NK-92 treated with Interleukin-12 subunit alpha and Interleukin-12 subunit beta, amount 100 ng/mL, for 24 hours (cell line): ENCODE measurements at regions not wholly inside any gene's neighbourhood (a gene's known extent, or its start where the extent isn't known, plus 50 kb on each side); places are given as distances from the start of the nearest gene placed in this dataset.

ENCODE experiments used
- DNase-seq: peaks from one replicate; lab custom pipeline; 2025; lab: John Stamatoyannopoulos, UW

DNA sequence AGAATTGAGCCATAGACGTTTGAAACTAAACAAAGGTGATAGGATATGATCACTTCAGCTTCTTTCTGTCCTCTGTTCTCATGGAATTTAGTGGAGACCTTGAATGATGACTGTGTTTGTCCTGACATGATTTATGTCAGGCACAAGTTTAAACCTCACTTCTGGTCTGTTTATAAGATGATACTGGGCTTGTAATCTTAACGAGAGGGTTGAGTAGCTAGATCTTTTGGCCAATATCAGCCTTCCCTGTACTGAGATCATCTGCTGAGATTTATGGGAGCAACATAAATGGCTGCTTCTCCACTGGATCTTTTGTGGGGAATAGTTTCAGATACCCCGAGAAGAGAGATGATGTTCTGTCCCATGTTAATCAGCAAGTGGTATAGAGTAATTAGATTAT, 121.8 kb upstream of the OBI1 start:
- DNase-seq, result no peak

GRCh38 chr13:78779608-78780007, 120.7 kb upstream of the OBI1 start:
- DNase-seq, result no peak

DNA sequence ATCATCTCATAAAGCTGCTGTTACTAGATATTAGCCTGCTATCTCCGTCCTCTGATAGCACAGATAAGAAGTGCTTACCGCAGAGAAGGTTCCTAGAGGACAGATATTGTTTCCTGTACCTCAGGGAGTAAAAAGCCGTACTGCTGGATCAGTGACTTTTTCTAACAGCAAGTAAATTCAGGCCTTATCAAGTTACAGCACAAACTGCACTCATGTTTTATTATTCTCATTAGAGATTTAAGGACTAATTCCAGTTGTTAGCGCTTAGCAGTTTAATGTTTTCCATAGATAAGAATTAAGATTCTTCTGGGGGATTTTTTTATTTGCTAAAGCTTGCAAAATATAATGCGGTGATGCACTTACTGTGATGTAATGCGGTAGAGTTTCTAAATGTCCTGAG, 119.0 kb upstream of the OBI1 start:
- DNase-seq, result no peak

DNA sequence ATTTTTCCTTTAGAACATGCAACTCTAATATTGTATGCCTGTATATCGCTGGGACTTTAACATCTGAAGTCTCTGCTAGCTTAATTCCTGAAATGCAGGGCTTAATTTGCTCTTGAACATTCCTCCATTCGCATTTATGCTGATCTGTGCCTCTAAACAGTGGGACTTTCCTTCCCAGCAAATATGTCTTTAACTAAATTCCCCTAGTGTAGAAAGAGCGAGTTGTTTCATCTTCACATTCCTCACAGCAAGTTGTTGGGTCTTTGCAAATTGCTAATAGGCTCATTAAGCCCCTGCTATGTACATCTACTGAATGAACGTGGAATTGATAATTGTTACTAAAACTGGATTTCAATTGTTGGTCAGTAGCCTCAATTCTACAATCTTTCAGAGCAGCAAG, 118.4 kb upstream of the OBI1 start:
- DNase-seq, result no peak

GRCh38 chr13:78772933-78773332, 114.0 kb upstream of the OBI1 start:
- DNase-seq, result no peak

DNA sequence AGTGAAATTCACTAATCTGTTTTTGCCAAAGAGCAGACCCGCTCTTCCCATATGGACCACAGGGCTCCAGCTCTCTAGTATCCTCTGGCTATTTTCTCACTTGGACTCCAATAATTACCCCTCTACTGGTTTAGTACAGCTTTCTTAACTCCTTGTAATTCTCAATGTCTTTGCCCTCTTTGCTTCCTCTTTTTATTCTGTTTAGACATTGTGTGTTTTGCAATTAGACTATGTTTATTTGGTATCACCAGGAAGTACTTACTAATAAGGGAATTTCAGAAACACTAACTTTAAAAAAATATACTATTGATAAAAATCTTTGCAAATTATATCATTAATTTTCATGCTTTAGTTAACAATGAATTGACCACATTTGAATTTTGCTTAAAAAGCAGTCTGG, 111.6 kb upstream of the OBI1 start:
- DNase-seq, result no peak

- DNase-seq, result no peak
These were observed 110.0 kb upstream of the OBI1 start for GRCh38 chr13:78768950-78769349.

DNA sequence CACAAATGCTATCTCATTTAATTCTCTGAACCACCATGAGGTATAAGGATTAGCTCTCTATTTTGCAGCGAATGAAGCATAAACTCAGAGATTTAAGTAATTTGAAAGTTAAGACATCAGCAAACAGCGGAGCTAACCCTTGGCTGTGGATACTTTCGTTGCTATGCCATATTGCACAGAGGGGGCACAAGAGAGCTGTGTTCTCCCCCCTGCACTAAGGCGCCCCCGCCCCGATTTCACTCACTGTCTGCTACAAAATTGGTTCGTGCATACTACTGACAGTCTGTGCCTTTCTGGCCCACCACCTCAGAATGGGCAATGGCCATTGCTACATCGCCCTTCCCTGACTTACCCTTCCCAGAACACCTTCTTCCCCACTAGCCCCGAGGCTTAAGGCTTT, 105.7 kb upstream of the OBI1 start:
- no peak for DNase-seq

- DNase-seq, result no peak
These were observed 103.9 kb upstream of the OBI1 start for GRCh38 chr13:78762825-78763224.

DNA sequence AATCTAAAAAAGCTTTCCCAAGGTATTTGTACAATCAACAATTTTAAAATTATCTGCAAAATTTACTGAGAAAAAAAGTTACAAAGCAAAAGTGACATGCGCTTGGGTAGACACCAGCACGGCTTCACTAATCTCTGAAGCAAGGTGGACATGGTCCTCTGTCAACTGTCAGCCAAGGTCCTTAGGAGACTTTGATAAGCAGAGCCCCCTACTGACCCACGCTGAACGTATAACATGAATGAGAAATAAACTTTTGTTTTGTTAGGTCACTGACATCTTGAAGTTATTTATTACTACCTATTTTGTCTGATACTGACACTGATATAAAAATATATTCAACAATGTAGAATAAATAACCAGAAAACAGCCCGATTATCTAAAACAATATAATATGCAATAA, 100.7 kb upstream of the OBI1 start:
- no peak for DNase-seq

DNA sequence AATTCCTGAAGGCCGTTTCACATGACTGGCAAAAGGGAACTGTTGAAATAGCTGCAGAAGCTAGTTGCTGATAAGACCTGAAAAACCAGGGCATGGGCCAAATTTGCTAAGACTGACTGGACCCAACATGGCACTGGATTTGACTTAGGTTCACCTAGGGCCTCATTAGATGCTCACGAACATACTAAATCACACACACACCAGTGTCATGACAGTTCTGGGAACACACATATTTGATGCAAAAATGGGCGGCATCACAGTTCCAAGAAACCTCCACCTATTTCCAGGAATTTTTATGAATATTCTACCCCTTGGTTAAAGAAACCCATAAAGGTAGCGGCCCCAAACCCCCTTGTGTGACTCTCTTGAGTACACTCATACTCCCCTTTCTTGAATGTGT, 99.6 kb upstream of the OBI1 start:
- DNase-seq, result no peak

DNA sequence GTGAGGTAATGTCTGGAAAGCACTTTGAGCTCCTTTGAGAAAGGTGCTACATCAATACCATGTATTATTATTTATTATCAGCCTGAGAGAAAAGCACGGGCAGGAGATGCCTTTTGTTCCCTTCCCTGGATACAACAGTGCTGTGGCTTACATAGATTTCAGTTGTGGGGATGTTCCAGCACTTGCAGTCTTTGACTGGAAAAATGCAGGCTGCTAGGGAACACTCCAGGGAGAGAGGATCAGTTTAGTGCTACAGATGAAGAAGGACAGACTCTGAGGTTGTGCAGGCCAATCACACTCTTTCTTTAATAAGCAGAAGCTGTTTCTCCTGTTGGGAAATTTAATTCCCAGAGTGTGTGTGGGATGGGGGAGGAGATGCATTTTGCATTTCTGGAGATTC, 94.5 kb upstream of the OBI1 start:
- DNase-seq, result no peak

DNA sequence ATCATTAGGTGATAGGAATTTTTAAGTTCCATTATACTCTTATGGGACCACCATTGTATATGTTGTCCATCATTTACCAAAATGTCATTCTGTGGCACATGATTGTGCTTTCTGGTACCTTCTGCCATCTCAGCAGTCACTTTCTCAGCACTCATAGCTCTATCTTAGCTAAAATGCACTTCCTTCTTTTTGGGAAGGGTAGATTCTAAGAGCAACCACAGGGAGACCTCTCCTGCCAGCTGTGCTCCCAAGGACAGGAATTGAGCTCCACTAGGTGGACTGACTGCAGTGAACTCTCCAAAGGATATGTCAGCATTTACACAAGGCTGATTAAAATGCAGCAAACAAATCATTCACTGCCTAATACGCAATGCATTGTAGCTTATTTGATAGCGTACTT, 91.8 kb upstream of the OBI1 start:
- no peak for DNase-seq

DNA sequence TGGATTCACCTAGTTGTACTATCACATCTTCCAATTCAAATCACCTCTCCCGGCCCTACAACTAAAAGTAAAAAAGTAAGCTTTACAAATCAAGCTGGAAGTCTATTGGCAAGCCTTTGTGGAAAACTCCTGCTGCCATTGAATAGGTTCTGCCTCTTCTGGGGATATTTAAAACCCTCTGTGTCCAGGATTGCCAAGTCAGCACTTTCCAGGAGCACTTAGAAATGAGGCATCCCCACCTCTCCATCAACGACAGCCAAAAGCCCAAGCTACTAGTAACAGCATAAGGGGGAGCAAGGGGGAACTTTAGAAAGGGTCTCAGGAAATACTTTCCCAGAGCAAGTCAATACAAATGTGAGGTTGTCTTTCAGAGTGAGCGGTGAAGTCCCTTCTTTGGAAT, 85.0 kb upstream of the OBI1 start:
- DNase-seq, result no peak

DNA sequence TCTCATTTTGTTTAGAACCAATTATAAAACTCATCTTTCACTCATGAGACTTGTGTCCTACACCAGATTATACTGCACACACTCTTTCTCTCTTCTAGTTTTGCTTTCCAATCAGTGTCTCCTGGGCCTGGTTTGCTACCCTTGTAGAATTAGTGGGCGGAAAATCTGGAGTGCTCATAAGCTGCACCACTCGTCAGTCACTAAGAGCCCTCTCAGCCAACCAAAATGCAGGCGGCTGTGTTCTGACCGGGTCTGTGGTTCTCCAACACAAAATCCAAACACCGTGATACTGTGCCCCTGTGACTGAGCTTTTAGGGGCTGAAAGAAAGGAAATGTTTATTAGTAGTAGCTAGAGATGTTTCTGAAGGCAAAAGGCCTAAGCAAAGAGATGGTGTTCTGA, 83.7 kb upstream of the OBI1 start:
- DNase-seq, result no peak

DNA sequence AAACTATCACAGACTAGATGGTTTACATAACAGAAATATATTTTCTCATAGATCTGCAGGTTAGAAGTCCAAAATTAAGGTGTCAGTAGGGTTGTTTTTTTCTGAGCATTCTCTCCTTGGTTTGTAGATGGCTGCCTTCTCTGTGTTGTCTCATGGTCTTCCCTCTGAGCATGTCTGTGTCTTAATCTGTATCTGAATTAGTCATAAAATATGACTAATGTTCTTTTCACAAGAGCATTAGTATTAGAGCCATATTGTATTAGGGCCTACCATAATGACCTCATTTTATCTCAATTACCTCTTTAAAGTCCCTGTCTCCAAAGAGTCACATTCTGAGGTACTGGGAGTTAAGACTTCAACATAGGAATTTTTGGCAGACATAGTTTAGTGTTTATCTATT, 77.2 kb upstream of the OBI1 start:
- DNase-seq, result no peak

DNA sequence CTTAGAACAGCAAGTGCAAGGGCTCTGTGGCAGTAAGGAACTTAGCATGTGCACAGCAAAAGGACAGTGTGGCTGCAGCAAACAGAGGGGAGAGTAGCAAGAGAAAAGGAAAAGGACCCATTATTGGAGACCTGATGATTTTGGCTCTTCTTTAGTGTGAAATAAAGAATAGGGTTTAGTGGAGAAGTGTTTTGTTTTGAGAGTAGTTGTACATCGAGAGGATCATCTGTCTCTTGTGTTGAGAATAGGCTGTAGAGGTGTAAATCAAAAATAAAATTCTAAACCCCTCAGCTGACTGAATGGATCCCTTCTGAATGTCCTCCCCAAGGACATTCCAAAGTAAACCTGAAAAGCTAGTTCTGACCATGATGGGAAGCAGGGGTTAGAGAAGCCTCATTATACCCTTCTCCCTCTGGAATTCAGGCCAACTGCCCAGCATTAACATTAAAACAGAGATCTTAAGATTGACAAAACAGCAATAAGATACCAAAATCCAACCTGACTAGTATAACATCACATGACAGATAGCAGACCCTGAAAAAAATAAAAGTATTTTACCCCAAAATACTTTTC, 73.6 kb upstream of the OBI1 start:
- no peak for DNase-seq

DNA sequence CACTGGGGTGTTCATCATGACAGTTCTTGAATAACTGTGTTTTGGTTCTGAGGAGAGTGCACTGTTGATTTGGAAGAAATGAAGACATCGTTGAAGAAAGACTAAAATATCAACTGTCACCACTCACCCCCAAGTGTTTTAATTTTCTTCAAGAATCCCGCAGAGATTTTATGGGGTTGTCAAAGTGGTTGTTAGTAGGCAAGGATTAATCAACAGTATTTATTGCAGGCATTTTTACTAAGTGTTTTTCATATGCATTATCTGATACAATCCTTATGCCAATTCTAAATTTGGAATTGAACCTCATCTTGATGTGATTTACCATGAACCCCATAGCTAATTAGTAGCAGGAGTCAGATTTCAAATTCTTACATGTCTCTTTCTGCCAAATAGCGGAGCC, 63.7 kb upstream of the OBI1 start:
- no peak for DNase-seq

DNA sequence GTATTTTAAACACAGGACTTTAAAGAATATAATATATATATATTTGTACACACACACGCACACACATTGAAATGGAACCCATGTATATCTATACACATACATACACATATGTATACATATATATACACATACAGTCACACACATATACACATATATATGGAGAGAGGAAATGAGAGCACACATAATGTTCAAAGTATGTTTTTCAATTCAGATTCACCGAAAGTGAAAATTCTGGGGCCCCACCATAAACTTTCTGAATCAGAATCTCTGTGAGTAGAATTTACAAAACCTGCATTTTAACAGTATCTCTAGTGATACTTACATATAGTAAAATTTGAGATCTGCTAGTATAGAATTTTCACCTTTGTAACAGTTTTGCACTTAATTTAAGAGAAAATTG, 60.4 kb upstream of the OBI1 start:
- no peak for DNase-seq

GRCh38 chr13:78714717-78715116, 55.8 kb upstream of the OBI1 start:
- no peak for DNase-seq

GRCh38 chr13:78712831-78713230, 53.9 kb upstream of the OBI1 start:
- no peak for DNase-seq

- DNase-seq, result no peak
These were observed 50.1 kb upstream of the OBI1 start for GRCh38 chr13:78709028-78709427.
